ENCODE measurements at regions not wholly inside any gene's neighbourhood (a gene's known extent, or its start where the extent isn't known, plus 50 kb on each side); places are given as distances from the start of the nearest gene placed in this dataset.

GRCh38 chr3:144096016-144096415 is 124.4 kb downstream of the DIPK2A start:
- Histone ChIP-seq H3K9me3 (ENCODE audit: control insufficient read depth in 1 of 2, insufficient read depth in 1 of 2, low read length in 2 of 2) (peaks cover 0 to 17% of the 10 kb centered on the region in 2 experiments), H3K27me3 (ENCODE audit: control insufficient read depth in 1 of 2, insufficient read depth in 2 of 2, low read length in 2 of 2) (peaks cover 0 to 4% of the 10 kb centered on the region in 2 experiments), H3K4me3 (ENCODE audit: low read length) (no peak overlapping the region), H3K27ac (ENCODE audit: low read depth in 1 of 2, low read length in 2 of 2) (no peak overlapping the region), H3K4me1 (ENCODE audit: insufficient read depth, low read length) (no peaks in the 10 kb centered on the region), H3K36me3 (ENCODE audit: insufficient read depth, low read length) (no peaks in the 10 kb centered on the region)
- Mint-ChIP-seq H3K36me3 (ENCODE audit: low read depth) (no peaks in the 10 kb centered on the region), H3K4me3 (no peak overlapping the region), H3K27ac (no peak overlapping the region), H3K27me3 (peaks cover 6% of the 10 kb centered on the region), H3K9me3 (no peaks in the 10 kb centered on the region), H3K4me1 (ENCODE audit: low read depth) (no peaks in the 10 kb centered on the region)
- CTCF ChIA-PET: no interaction called here
- DNase-seq (no peak), ATAC-seq (ENCODE audit: poor library complexity) (no peak)
- intact Hi-C loops (cut with DNase I, micrococcal nuclease): no loop called here
- POLR2A ChIA-PET: no interaction called here
- TF ChIP-seq, protein P1, sequence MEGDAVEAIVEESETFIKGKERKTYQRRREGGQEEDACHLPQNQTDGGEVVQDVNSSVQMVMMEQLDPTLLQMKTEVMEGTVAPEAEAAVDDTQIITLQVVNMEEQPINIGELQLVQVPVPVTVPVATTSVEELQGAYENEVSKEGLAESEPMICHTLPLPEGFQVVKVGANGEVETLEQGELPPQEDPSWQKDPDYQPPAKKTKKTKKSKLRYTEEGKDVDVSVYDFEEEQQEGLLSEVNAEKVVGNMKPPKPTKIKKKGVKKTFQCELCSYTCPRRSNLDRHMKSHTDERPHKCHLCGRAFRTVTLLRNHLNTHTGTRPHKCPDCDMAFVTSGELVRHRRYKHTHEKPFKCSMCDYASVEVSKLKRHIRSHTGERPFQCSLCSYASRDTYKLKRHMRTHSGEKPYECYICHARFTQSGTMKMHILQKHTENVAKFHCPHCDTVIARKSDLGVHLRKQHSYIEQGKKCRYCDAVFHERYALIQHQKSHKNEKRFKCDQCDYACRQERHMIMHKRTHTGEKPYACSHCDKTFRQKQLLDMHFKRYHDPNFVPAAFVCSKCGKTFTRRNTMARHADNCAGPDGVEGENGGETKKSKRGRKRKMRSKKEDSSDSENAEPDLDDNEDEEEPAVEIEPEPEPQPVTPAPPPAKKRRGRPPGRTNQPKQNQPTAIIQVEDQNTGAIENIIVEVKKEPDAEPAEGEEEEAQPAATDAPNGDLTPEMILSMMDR (IDR thresholded peaks at IDR 0.05): no peak

DNA sequence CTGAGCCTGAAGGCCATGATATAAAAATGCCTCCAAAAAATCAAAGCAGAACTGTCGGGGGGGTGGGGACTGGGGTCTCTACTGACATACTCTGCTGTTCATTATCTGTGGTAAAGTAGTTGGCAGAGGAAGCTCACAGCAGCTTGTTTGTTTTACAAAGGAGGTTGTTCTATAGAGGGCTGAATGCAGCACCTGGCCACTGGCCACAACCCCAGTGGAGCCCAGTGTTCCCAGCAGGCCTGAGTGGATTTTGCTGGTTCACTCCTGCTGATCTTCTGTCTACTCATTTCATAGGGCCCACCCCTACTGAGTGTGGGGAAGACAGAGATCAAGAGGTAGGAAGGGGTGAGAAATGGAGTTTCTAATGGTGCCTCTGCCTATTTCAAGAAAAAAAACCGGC is 125.5 kb downstream of the DIPK2A start:
- Mint-ChIP-seq H3K4me1 (ENCODE audit: low read depth) (no peaks in the 10 kb centered on the region), H3K27me3 (peaks cover 6% of the 10 kb centered on the region), H3K27ac (no peak overlapping the region), H3K36me3 (ENCODE audit: low read depth) (no peaks in the 10 kb centered on the region), H3K4me3 (no peak overlapping the region), H3K9me3 (no peaks in the 10 kb centered on the region)
- ChIA-PET CTCF (no interaction called here), POLR2A (no interaction called here)
- TF ChIP-seq, protein P1 (IDR thresholded peaks at IDR 0.05): no peak
- Histone ChIP-seq H3K36me3 (ENCODE audit: insufficient read depth, low read length) (no peaks in the 10 kb centered on the region), H3K4me1 (ENCODE audit: insufficient read depth, low read length) (no peaks in the 10 kb centered on the region), H3K27me3 (ENCODE audit: control insufficient read depth in 1 of 2, insufficient read depth in 2 of 2, low read length in 2 of 2) (peaks cover 0 to 4% of the 10 kb centered on the region in 2 experiments), H3K4me3 (ENCODE audit: low read length) (no peak overlapping the region), H3K27ac (ENCODE audit: low read depth in 1 of 2, low read length in 2 of 2) (no peak overlapping the region), H3K9me3 (ENCODE audit: control insufficient read depth in 1 of 2, insufficient read depth in 1 of 2, low read length in 2 of 2) (peaks cover 0 to 17% of the 10 kb centered on the region in 2 experiments)
- intact Hi-C loops (cut with DNase I, micrococcal nuclease): no loop called here
- no peak for ATAC-seq (ENCODE audit: poor library complexity)
- no peak for DNase-seq

- ATAC-seq (ENCODE audit: poor library complexity) (no peak), DNase-seq (no peak)
- no peaks in the 10 kb centered on the region for H3K36me3 ChIP-seq (ENCODE audit: insufficient read depth, low read length)
- peaks cover 0 to 4% of the 10 kb centered on the region in 2 experiments for H3K27me3 ChIP-seq (ENCODE audit: control insufficient read depth in 1 of 2, insufficient read depth in 2 of 2, low read length in 2 of 2)
- intact Hi-C loops (cut with DNase I, micrococcal nuclease): no loop called here
- no peak overlapping the region for H3K4me3 ChIP-seq (ENCODE audit: low read length)
- ChIA-PET CTCF (no interaction called here), POLR2A (no interaction called here)
- Mint-ChIP-seq H3K27me3 (peaks cover 6% of the 10 kb centered on the region), H3K27ac (no peak overlapping the region), H3K9me3 (no peaks in the 10 kb centered on the region), H3K4me3 (no peak overlapping the region), H3K4me1 (ENCODE audit: low read depth) (no peaks in the 10 kb centered on the region), H3K36me3 (ENCODE audit: low read depth) (no peaks in the 10 kb centered on the region)
- no peak overlapping the region for H3K27ac ChIP-seq (ENCODE audit: low read depth in 1 of 2, low read length in 2 of 2)
- peaks cover 0 to 17% of the 10 kb centered on the region in 2 experiments for H3K9me3 ChIP-seq (ENCODE audit: control insufficient read depth in 1 of 2, insufficient read depth in 1 of 2, low read length in 2 of 2)
- TF ChIP-seq, protein P1 (IDR thresholded peaks at IDR 0.05): no peak
- no peaks in the 10 kb centered on the region for H3K4me1 ChIP-seq (ENCODE audit: insufficient read depth, low read length)
These were observed 127.1 kb downstream of the DIPK2A start for GRCh38 chr3:144098691-144099090.
